ENCODE measurements at regions not wholly inside any gene's neighbourhood (a gene's known extent, or its start where the extent isn't known, plus 50 kb on each side); places are given as distances from the start of the nearest gene placed in this dataset.
A peak's percentile ranks its signal among the peaks of the same experiment; 100 is the strongest.

- H3K27ac ChIP-seq: no peak overlapping the region
- POLR2A ChIA-PET (ENCODE audit: unreplicated experiment): no interaction called here
These were observed 220.9 kb downstream of the SKIDA1 start for GRCh38 chr10:21304608-21305007.

GRCh38 chr10:21304198-21304597 lies 221.3 kb downstream of the SKIDA1 start:
- no peaks in the 10 kb centered on the region for H3K36me3 ChIP-seq (ENCODE audit: low read depth)
- BruUV-seq (replicated peaks): no TSS peak
- H3F3A ChIP-seq (ENCODE audit: insufficient read depth, low read depth): no peaks in the 10 kb centered on the region; the same call in 1 of the 2 replicates
- intact Hi-C loops (cut with micrococcal nuclease; ENCODE audit: unreplicated experiment): no loop called here
- H3K9me2 ChIP-seq (ENCODE audit: insufficient read depth): no peaks in the 10 kb centered on the region
- H2AFZ ChIP-seq: no peak overlapping the region
- H3K4me1 ChIP-seq (replicated peaks; ENCODE audit: insufficient read depth): peaks cover 6% of the 10 kb centered on the region
- H3K79me2 ChIP-seq (ENCODE audit: low read depth): no peaks in the 10 kb centered on the region
- TF ChIP-seq CTCF (conservative IDR thresholded peaks at IDR 0.05) (no peak), EZH2 (IDR thresholded peaks at IDR 0.05; ENCODE audit: low read depth) (no peak)
- peak in 1 of 2 experiments; percentile 47 for DNase-seq
- ChIA-PET CTCF (no interaction called here), POLR2A (ENCODE audit: unreplicated experiment) (no interaction called here)
- H4K20me1 ChIP-seq (ENCODE audit: insufficient read depth): no peaks in the 10 kb centered on the region
- H3K9me3 ChIP-seq (ENCODE audit: insufficient read depth, low read depth): no peaks in the 10 kb centered on the region
- 0 out of 2 replicates have a peak overlapping the region, but pooled peaks have one; percentile 7 for H3K4me2 ChIP-seq
- H3K4me3 ChIP-seq: no peak overlapping the region
- no peaks in the 10 kb centered on the region for H3K27me3 ChIP-seq (ENCODE audit: insufficient read depth, low read depth)
- H3K27ac ChIP-seq: no peak overlapping the region

More at GRCh38 chr10:21304608-21305007, 220.9 kb downstream of the SKIDA1 start:
- no peak for DNase-seq
- BruUV-seq (replicated peaks): no TSS peak
- Histone ChIP-seq H3K79me2 (ENCODE audit: low read depth) (no peaks in the 10 kb centered on the region), H3K4me3 (no peak overlapping the region), H4K20me1 (ENCODE audit: insufficient read depth) (no peaks in the 10 kb centered on the region), H3K9me2 (ENCODE audit: insufficient read depth) (no peaks in the 10 kb centered on the region), H3K4me1 (replicated peaks; ENCODE audit: insufficient read depth) (peaks cover 6% of the 10 kb centered on the region), H2AFZ (no peak overlapping the region), H3F3A (ENCODE audit: insufficient read depth, low read depth) (no peaks in the 10 kb centered on the region; the same call in 1 of the 2 replicates), H3K27me3 (ENCODE audit: insufficient read depth, low read depth) (no peaks in the 10 kb centered on the region), H3K9me3 (ENCODE audit: insufficient read depth, low read depth) (no peaks in the 10 kb centered on the region), H3K4me2 (0 out of 2 replicates have a peak overlapping the region, but pooled peaks have one; percentile 7), H3K36me3 (ENCODE audit: low read depth) (no peaks in the 10 kb centered on the region)
- TF ChIP-seq EZH2 (IDR thresholded peaks at IDR 0.05; ENCODE audit: low read depth): no peak
- no peak for TF ChIP-seq CTCF (conservative IDR thresholded peaks at IDR 0.05)
- CTCF ChIA-PET: no interaction called here
- intact Hi-C loops (cut with micrococcal nuclease; ENCODE audit: unreplicated experiment): no loop called here

GRCh38 chr10:21300551-21300950 lies 224.9 kb downstream of the SKIDA1 start:
- no peaks in the 10 kb centered on the region for H3K27me3 ChIP-seq (ENCODE audit: insufficient read depth, low read depth)
- DNase-seq: no peak
- no peak overlapping the region for H3K4me3 ChIP-seq
- POLR2A ChIA-PET (ENCODE audit: unreplicated experiment): no interaction called here
- TF ChIP-seq CTCF (conservative IDR thresholded peaks at IDR 0.05): no peak
- no peak for TF ChIP-seq EZH2 (IDR thresholded peaks at IDR 0.05; ENCODE audit: low read depth)
- H3F3A ChIP-seq (ENCODE audit: insufficient read depth, low read depth): no peaks in the 10 kb centered on the region
- no peaks in the 10 kb centered on the region for H4K20me1 ChIP-seq (ENCODE audit: insufficient read depth)
- H3K36me3 ChIP-seq (ENCODE audit: low read depth): no peaks in the 10 kb centered on the region
- BruUV-seq (replicated peaks): no TSS peak
- no peaks in the 10 kb centered on the region for H3K9me3 ChIP-seq (ENCODE audit: insufficient read depth, low read depth)
- H3K9me2 ChIP-seq (ENCODE audit: insufficient read depth): no peaks in the 10 kb centered on the region
- intact Hi-C loops (cut with micrococcal nuclease; ENCODE audit: unreplicated experiment): no loop called here
- no peaks in the 10 kb centered on the region for H3K79me2 ChIP-seq (ENCODE audit: low read depth)
- peaks cover 6% of the 10 kb centered on the region for H3K4me1 ChIP-seq (replicated peaks; ENCODE audit: insufficient read depth)
- CTCF ChIA-PET: no interaction called here
- no peak overlapping the region for H3K4me2 ChIP-seq
- no peak overlapping the region for H3K27ac ChIP-seq
- no peak overlapping the region for H2AFZ ChIP-seq
